ENCODE measurements at regions not wholly inside any gene's neighbourhood (a gene's known extent, or its start where the extent isn't known, plus 50 kb on each side); places are given as distances from the start of the nearest gene placed in this dataset.

GRCh38 chr10:133008736-133009135 lies 66.4 kb upstream of the CFAP46 start:
- intact Hi-C loops (cut with DNase I), result loop anchor here (2.0 kb wide), 1 partner anchor 48 kb away; no protein-coding TSS in a partner anchor
- no peak for DNase-seq (ENCODE audit: low spot score)

- DNase-seq (ENCODE audit: low spot score), result no peak
- intact Hi-C loops (cut with DNase I), result loop anchor here (2.0 kb wide), 1 partner anchor 47 kb away; no protein-coding TSS in a partner anchor
These were observed 65.8 kb upstream of the CFAP46 start for GRCh38 chr10:133008196-133008595.

DNA sequence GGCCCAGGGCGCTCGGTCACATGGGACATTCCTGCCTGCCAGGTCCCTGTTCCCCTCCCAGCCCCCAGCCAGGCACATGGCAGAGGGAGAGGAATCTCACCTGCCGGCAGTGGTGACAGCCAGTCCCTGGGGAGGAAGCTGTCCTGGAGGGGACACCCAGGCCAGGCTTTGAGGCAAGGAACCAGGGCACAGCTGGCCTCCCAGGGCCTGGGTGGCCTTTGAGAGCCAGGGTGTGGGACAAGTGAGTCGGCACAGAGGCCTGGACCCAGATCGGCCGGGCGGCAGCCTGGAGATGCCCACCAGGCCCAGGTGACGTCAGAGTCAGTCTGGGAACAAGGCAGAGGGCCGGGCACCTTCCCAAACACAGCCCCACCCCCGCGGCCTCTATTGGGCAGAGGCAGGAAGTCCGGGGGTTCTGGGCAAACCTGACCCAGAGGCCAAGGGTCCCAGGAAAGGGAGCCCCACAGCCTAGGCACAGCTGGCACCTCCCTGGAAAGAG lies 65.0 kb upstream of the CFAP46 start:
- intact Hi-C loops (cut with DNase I), result no loop called here
- no peak for DNase-seq (ENCODE audit: low spot score)

GRCh38 chr10:133006806-133007205 lies 64.4 kb upstream of the CFAP46 start:
- intact Hi-C loops (cut with DNase I), result no loop called here

GRCh38 chr10:133006202-133006601 lies 63.8 kb upstream of the CFAP46 start:
- DNase-seq (ENCODE audit: low spot score), result no peak

More at GRCh38 chr10:133006806-133007205, 64.4 kb upstream of the CFAP46 start:
- no peak for DNase-seq (ENCODE audit: low spot score)

GRCh38 chr10:133004478-133004877 lies 62.1 kb upstream of the CFAP46 start:
- no peak for DNase-seq (ENCODE audit: low spot score)
- intact Hi-C loops (cut with DNase I), result no loop called here

More at GRCh38 chr10:133006202-133006601, 63.8 kb upstream of the CFAP46 start:
- intact Hi-C loops (cut with DNase I), result no loop called here

DNA sequence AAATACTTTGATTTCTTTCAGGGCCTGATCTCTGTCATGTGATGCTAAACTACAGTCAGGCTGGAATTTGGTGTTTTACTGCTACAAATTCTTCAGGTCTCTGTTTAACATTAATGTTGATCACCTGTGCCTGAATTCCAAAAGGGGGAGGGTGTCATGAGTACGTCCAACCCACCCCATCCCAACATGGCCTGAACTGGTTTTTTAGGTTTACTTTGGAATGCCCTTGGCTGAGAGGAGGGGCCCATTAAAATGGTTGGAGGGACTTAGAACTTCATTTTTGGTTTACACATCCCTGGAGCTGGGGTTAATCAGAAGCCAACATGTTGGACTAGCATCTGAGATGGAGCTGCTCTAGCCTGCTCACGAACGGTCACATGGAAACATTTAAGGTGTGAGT lies 60.8 kb upstream of the CFAP46 start:
- no peak for DNase-seq (ENCODE audit: low spot score)
- intact Hi-C loops (cut with DNase I), result no loop called here

DNA sequence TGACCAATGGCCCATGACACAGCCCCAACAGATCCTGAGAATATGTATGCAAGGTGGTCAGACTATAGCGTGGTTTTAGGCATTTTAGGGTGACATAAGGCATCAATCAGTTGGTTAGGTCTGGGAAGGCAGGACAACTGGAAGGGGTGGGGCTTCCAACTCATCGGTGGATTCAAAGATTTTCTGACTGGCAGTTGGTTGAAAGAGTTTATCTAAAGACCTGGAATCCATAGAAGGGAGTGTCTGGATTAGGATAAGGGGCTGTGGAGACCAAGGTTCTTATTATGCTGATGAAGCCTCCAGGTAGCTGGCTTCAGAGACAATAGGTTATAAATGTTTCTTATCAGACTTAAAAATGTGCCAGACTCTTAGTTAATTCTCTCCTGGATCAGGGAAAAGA lies 60.3 kb upstream of the CFAP46 start:
- no peak for DNase-seq (ENCODE audit: low spot score)
- intact Hi-C loops (cut with DNase I), result no loop called here

GRCh38 chr10:133001114-133001513 lies 58.7 kb upstream of the CFAP46 start:
- intact Hi-C loops (cut with DNase I), result no loop called here

DNA sequence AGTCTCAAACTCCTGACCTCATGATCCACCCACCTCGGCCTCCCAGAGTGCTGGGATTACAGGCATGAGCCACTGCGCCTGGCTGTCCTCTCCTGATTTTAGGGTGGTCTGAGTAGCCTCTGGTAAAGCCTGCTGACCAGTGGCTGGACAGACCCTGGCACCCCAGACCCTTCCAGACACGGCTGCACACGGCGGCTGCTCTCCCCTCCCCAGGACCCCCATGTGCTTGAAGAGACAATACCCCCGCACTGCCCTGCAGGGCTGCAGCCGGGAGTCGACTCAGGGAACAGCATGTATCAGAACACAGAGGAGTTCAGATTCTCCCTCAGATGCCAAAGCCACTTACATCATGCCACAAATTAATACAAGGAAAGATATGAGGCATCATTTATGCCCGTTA lies 58.3 kb upstream of the CFAP46 start:
- intact Hi-C loops (cut with DNase I), result no loop called here

More at GRCh38 chr10:133001114-133001513, 58.7 kb upstream of the CFAP46 start:
- no peak for DNase-seq (ENCODE audit: low spot score)

GRCh38 chr10:132997517-132998265 lies 55.3 kb upstream of the CFAP46 start:
- no peak for DNase-seq (ENCODE audit: low spot score)
- intact Hi-C loops (cut with DNase I), result no loop called here

More for the DNA sequence above, 58.3 kb upstream of the CFAP46 start:
- no peak for DNase-seq (ENCODE audit: low spot score)

DNA sequence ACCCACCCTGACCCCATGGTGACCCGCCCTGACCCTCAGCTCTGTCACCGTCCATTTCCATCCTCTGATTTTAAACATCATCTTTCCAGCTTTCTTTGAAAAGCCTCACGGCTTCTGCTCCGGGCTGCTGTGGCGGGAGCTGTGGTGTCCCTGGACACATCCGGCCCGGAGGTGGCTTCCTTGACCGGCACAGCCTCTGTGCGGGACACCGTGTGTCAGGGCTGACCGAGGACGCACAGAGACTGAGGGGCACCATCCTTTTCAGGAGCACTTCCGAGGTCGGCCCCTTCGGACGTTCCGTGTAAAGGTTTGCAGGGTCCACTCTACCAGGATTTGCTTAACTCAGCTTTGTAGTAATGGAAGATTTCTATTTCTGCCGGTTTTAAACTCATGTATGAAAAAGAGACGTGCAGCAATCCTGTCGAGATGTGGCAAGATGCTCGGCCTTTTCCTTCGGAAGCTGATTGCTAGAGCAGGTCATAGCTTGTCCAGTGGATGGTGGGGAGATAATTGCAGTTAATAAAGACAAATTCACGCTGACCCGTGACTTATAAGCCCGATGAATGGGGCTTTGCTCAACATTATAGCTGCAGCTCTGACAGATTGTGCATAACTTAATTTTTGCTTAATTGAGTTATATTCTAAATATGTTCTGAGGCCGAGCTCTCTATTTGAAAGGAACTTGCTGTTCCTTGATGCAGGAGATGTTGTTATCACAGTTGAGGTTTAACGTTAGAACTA lies 54.4 kb upstream of the CFAP46 start:
- DNase-seq (ENCODE audit: low spot score), result no peak
- intact Hi-C loops (cut with DNase I), result no loop called here

DNA sequence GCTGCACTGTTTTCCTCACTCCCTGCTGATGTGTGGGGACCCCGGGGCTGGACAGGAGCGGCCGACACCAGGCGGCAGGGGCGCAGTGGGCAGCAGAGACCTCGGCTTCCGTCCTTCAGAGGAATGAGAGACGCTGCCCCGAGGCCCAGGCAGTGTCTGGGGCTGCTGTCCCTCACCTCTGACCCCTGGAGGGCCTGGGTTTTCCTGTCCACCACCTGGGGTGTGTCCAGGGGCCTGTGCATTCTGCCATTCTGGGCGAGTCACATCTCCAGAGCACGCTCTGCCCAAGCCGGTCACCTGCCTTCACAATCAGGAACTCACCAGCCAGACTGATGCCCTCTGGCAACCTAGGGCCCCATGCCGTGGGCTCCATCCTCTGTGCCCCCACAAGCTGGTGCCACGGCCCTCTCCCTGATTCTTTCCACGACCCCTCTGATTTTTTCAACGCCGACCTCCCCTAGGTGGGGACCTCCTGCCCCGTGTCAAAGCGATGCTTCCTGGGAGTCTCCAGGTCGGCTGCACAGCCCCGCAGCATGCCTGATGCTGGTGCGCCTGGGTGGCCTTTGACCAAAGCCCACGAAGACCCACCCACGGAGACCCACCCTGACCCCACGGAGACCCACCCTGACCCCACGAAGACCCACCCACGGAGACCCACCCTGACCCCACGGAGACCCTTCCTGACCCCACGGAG lies 53.7 kb upstream of the CFAP46 start:
- intact Hi-C loops (cut with DNase I), result no loop called here
- no peak for DNase-seq (ENCODE audit: low spot score)

DNA sequence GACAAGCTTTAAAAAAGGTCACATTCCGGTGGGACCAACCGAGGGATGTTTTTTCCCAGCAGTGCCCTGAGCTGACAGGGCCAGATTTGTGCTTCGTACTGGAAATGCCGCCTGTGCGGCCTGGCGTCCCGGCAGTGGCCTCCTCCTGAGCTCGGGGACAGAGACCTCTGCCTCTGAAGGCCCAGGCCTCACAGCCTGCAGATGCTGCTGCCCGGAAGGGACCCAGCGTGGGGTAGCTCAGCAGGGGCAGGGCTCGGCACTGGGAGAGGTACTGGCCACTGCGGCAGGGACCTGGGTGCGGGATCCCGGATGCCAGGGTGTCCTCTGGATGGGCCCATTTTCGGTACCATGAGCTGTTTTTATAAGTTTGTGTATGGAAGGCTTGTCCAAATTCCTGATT lies 52.4 kb upstream of the CFAP46 start:
- DNase-seq (ENCODE audit: low spot score), result no peak
- intact Hi-C loops (cut with DNase I), result no loop called here

- intact Hi-C loops (cut with DNase I), result no loop called here
- DNase-seq (ENCODE audit: low spot score), result no peak
These were observed 51.9 kb upstream of the CFAP46 start for GRCh38 chr10:132994185-132994796.

DNA sequence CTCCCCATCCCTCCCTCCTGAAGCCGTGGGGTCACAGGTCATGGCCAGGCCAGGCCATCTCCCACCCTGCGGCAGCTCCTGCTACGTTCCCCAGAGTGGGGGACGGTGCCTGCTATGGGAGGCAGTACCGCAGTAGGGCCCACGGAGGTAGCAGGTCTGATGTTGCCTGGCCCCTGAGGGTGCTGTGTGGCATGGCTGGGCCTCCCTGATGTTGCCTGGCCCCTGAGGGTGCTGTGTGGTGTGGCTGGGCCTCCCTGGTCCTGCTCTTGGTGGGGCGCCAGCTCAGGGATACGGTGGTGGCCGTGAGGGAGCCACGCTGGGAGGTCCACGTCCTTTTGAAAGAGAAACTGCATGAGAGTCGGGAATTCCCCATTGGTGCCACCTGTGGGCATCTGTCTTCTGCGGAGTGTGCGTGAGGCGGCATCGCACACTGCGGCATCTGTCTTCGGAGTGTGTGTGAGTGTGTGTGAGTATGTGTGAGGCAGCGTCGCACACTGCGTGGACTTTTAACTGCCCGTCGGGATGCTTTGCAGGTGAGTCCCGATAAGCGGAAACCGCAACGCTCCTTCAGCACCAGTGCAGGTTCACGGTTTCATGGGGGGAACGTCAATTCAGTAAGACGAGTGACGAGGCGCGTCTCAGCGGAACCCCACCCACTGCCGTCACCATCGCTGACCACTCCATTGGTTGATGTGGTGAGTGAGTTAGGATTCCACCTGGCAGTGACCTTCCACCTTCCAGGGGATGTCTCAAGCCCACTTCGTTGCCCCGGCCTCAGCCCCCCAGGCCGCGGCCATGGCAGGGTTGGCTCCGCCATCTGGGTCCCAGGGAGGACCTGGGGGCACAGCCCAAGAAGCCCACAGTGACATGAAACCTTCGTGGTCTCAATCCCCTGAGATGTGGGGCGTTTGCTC lies 51.2 kb upstream of the CFAP46 start:
- DNase-seq (ENCODE audit: low spot score), result no peak
- intact Hi-C loops (cut with DNase I), result no loop called here

DNA sequence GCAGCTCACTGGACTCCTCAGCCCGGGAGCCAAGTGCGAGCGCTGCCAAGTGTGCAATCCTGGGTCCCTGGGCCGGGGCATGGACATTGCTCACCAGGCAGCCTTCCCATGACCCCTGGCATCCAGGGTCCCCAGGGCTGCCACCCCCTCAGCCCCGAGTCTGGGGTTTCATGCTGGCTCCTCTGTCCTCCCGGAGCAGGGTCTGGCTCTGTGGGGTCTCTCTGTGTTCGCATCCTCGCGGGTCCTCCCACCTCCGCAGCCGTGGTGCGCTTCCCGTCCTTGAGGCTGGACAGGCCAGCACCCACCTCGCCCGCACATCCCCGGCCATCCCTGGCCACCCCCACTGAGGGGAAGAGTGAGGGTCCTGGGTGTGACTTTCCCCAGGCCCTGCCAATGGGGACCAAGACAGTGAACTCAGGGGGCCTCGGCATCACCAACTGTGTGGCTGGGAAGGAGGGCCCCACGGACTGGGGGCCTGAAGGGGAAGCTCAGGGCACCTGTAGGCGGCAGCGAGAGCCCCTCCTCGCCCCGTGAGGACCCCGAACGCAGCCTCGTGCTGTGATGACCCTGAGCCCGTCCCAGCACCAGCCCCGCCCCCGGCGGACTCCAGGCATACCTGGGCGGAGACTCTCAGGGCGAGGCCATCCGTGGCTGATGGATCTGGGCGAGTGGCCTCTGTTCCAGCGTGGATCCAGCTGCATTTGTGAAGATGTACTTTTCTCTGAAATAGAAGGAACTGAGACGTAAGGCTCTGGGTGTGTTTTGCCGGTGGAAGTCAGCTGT lies 50.3 kb upstream of the CFAP46 start:
- DNase-seq (ENCODE audit: low spot score), result no peak

More for the DNA sequence above, 50.3 kb upstream of the CFAP46 start:
- intact Hi-C loops (cut with DNase I), result no loop called here
